ENCODE measurements at regions not wholly inside any gene's neighbourhood (a gene's known extent, or its start where the extent isn't known, plus 50 kb on each side); places are given as distances from the start of the nearest gene placed in this dataset.

- in situ Hi-C loops (cut with MboI) = no loop called here
- Histone ChIP-seq H3K79me2 (ENCODE audit: control insufficient read depth, insufficient read depth, low read length) (no peaks in the 10 kb centered on the region), H3K36me3 (ENCODE audit: control insufficient read depth, insufficient read depth, low read length) (no peaks in the 10 kb centered on the region), H3K9me3 (replicated peaks; ENCODE audit: control insufficient read depth, insufficient read depth, low read depth, low read length) (no peaks in the 10 kb centered on the region), H3K27me3 (ENCODE audit: control insufficient read depth in 2 of 2, insufficient read depth in 2 of 2, low read length in 2 of 2) (peaks cover 22 to 38% of the 10 kb centered on the region in 2 experiments), H2AFZ (ENCODE audit: low read depth, low read length) (no peak overlapping the region), H3K4me3 (no peak overlapping the region), H3K4me2 (ENCODE audit: insufficient read depth, low read length) (no peak overlapping the region), H3K27ac (ENCODE audit: extremely low read depth, low read depth, low read length) (no peak overlapping the region), H3K9me1 (ENCODE audit: control insufficient read depth, insufficient read depth, low read length) (no peaks in the 10 kb centered on the region), H4K20me1 (replicated peaks; ENCODE audit: control insufficient read depth, insufficient read depth, low read length) (no peaks in the 10 kb centered on the region), H3K9ac (ENCODE audit: insufficient read depth in 1 of 2, low read depth in 2 of 2, low read length in 2 of 2) (no peak overlapping the region), H3K4me1 (replicated peaks in 1 of 2; ENCODE audit: control insufficient read depth in 2 of 2, insufficient read depth in 2 of 2, low read length in 2 of 2) (no peaks in the 10 kb centered on the region)
- intact Hi-C loops (cut with micrococcal nuclease) = no loop called here
- WGBS (ENCODE audit: insufficient coverage, low coverage, missing lambda C conversion rate) = 7% methylated on average over 6 of the region's 6 CpGs
- CTCF ChIA-PET (ENCODE audit: low intra/inter-chr PET ratio) = no interaction called here
- no peak for DNase-seq (ENCODE audit: extremely low read depth in 1 of 4, low spot score in 3 of 4)
- no TSS peak for BruUV-seq (replicated peaks)
- POLR2A ChIA-PET = interaction anchor here (1.1 to 1.4 kb wide), 2 partner anchors 10 to 261 kb away, joined by 3 to 9 read pairs; no protein-coding TSS in a partner anchor
- no peak for TF ChIP-seq ZNF239 (CRISPR knock-in tag; IDR thresholded peaks at IDR 0.05)
- TF ChIP-seq CEBPB (tag; IDR thresholded peaks at IDR 0.05) = peak; percentile 35; the same call in 1 of the 2 replicates
- no peak for TF ChIP-seq CEBPG (CRISPR knock-in tag; IDR thresholded peaks at IDR 0.05)
- 0 out of 4 replicates have a peak, but pooled peaks of 1 of the 2 experiments have one; percentile 9 for TF ChIP-seq CEBPG (tag; conservative IDR thresholded peaks at IDR 0.05 in 1 of 2, IDR thresholded peaks at IDR 0.05 in 1 of 2)
- FAIRE-seq = no peak
- no peak for ATAC-seq
These were observed 67.0 kb upstream of the ZNF648 start for GRCh38 chr1:182128502-182128901.

DNA sequence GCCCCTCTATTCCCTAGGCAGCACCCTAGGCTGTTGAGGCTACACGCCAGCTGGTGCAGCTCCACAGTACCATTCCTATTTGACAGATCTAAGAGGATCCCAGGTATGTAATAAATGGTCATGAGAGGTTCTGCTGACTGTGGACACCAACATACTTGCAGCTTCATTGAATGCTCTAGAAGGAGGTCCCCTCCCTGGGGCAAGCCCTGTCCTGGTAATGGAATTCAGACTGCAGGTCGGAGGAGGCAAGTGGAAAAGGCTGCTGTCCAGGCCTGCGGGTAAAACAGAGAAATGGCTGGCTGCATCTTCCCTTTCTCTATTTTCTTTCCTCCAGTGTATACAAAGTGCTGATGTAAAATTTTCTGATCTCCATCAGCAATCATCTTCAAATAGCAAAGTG lies 66.1 kb upstream of the ZNF648 start:
- CTCF ChIA-PET (ENCODE audit: low intra/inter-chr PET ratio) = no interaction called here
- in situ Hi-C loops (cut with MboI) = no loop called here

More for the DNA sequence above, 66.1 kb upstream of the ZNF648 start:
- H3K4me3 ChIP-seq = no peak overlapping the region
- H3K4me1 ChIP-seq (replicated peaks in 1 of 2; ENCODE audit: control insufficient read depth in 2 of 2, insufficient read depth in 2 of 2, low read length in 2 of 2) = no peaks in the 10 kb centered on the region
- no peaks in the 10 kb centered on the region for H4K20me1 ChIP-seq (replicated peaks; ENCODE audit: control insufficient read depth, insufficient read depth, low read length)
- no peaks in the 10 kb centered on the region for H3K36me3 ChIP-seq (ENCODE audit: control insufficient read depth, insufficient read depth, low read length)
- no TSS peak for BruUV-seq (replicated peaks)
- FAIRE-seq (no peak), ATAC-seq (no peak), DNase-seq (ENCODE audit: extremely low read depth in 1 of 4, low spot score in 3 of 4) (no peak)
- H3K9ac ChIP-seq (ENCODE audit: insufficient read depth in 1 of 2, low read depth in 2 of 2, low read length in 2 of 2) = no peak overlapping the region
- no peak overlapping the region for H2AFZ ChIP-seq (ENCODE audit: low read depth, low read length)
- intact Hi-C loops (cut with micrococcal nuclease) = no loop called here
- peaks cover 22 to 37% of the 10 kb centered on the region in 2 experiments for H3K27me3 ChIP-seq (ENCODE audit: control insufficient read depth in 2 of 2, insufficient read depth in 2 of 2, low read length in 2 of 2)
- POLR2A ChIA-PET = interaction anchor here (1.4 kb wide), 1 partner anchor 11 kb away, joined by 9 read pairs; no protein-coding TSS in a partner anchor
- no peaks in the 10 kb centered on the region for H3K9me3 ChIP-seq (replicated peaks; ENCODE audit: control insufficient read depth, insufficient read depth, low read depth, low read length)
- H3K9me1 ChIP-seq (ENCODE audit: control insufficient read depth, insufficient read depth, low read length) = no peaks in the 10 kb centered on the region
- H3K79me2 ChIP-seq (ENCODE audit: control insufficient read depth, insufficient read depth, low read length) = no peaks in the 10 kb centered on the region
- 5% methylated on average over 3 of the region's 3 CpGs for WGBS (ENCODE audit: insufficient coverage, low coverage, missing lambda C conversion rate)
- no peak for TF ChIP-seq JUND (IDR thresholded peaks at IDR 0.05; ENCODE audit: borderline replicate concordance, low read depth, low read length)
- TF ChIP-seq JUND (tag; IDR thresholded peaks at IDR 0.05; ENCODE audit: borderline replicate concordance, low read depth, low read length) = no peak
- no peak for TF ChIP-seq RBM25 (IDR thresholded peaks at IDR 0.05; ENCODE audit: low read depth, low read length, severe bottlenecking)
- TF ChIP-seq RAD21 (CRISPR knock-in tag; conservative IDR thresholded peaks at IDR 0.05 in 1 of 2, IDR thresholded peaks at IDR 0.05 in 1 of 2) = no peak
- H3K4me2 ChIP-seq (ENCODE audit: insufficient read depth, low read length) = no peak overlapping the region
- no peak overlapping the region for H3K27ac ChIP-seq (ENCODE audit: extremely low read depth, low read depth, low read length)

Measured in K562 (cell line).